ENCODE measurements at regions not wholly inside any gene's neighbourhood (a gene's known extent, or its start where the extent isn't known, plus 50 kb on each side); places are given as distances from the start of the nearest gene placed in this dataset.

DNA sequence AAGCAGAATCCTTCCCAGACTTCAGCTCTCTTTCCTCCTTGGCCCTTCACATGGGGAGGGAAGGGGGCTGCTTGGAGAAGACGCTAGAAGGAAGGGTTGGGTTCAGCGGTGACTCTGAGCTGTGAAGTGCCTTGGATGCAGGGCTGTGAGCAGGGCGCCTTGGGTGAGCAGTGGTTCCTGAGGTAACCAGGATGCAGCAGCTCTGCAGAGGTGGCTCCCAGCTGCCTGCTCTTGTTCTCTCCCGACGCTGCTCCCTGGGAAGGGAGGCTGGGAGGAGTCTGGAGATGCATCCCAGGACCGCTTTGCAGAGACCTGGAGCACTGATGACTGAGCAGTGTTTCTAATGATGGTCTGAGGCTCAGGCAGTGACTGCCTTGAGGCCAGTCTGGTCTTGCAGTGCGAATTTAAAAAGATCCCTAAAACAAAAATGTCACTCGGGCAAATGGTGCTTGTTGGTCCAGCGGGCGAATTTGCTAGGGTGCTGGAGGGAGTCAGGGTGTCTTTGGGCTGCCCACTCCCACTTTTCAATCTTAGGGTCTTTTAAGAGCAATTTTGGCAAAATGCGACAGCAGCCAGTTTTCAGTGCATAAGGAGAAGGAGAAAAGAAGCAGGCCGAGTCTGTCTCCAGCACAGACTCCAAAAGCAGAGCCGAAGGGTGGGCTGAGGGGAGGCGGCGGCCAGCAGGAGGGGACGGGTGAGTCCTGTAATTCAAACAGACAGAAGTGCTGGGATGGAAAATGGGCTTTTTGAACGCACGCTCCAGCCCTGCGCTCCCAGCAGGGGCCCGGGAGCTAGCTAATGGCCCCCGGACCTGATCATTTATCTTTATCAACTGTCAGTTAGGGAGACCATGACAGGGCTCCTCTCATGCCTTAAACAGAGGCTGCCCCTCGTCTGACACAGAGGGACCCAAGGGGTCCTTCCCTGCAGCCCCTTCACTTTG is 191.2 kb upstream of the SHH start:
- TF ChIP-seq, protein P1, sequence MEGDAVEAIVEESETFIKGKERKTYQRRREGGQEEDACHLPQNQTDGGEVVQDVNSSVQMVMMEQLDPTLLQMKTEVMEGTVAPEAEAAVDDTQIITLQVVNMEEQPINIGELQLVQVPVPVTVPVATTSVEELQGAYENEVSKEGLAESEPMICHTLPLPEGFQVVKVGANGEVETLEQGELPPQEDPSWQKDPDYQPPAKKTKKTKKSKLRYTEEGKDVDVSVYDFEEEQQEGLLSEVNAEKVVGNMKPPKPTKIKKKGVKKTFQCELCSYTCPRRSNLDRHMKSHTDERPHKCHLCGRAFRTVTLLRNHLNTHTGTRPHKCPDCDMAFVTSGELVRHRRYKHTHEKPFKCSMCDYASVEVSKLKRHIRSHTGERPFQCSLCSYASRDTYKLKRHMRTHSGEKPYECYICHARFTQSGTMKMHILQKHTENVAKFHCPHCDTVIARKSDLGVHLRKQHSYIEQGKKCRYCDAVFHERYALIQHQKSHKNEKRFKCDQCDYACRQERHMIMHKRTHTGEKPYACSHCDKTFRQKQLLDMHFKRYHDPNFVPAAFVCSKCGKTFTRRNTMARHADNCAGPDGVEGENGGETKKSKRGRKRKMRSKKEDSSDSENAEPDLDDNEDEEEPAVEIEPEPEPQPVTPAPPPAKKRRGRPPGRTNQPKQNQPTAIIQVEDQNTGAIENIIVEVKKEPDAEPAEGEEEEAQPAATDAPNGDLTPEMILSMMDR (conservative IDR thresholded peaks at IDR 0.05; ENCODE audit: low read depth in 2 of 2) = no peak
- TF ChIP-seq EZH2phosphoT487 (IDR thresholded peaks at IDR 0.05; ENCODE audit: unreplicated experiment) (no peak), POLR2AphosphoS5 (IDR thresholded peaks at IDR 0.05; ENCODE audit: low read depth) (no peak), EZH2 (IDR thresholded peaks at IDR 0.05; ENCODE audit: low read depth, unreplicated experiment) (no peak), CREB1 (CRISPR knock-in tag; IDR thresholded peaks at IDR 0.05; ENCODE audit: low read depth) (no peak)
- TF ChIP-seq, protein P2, sequence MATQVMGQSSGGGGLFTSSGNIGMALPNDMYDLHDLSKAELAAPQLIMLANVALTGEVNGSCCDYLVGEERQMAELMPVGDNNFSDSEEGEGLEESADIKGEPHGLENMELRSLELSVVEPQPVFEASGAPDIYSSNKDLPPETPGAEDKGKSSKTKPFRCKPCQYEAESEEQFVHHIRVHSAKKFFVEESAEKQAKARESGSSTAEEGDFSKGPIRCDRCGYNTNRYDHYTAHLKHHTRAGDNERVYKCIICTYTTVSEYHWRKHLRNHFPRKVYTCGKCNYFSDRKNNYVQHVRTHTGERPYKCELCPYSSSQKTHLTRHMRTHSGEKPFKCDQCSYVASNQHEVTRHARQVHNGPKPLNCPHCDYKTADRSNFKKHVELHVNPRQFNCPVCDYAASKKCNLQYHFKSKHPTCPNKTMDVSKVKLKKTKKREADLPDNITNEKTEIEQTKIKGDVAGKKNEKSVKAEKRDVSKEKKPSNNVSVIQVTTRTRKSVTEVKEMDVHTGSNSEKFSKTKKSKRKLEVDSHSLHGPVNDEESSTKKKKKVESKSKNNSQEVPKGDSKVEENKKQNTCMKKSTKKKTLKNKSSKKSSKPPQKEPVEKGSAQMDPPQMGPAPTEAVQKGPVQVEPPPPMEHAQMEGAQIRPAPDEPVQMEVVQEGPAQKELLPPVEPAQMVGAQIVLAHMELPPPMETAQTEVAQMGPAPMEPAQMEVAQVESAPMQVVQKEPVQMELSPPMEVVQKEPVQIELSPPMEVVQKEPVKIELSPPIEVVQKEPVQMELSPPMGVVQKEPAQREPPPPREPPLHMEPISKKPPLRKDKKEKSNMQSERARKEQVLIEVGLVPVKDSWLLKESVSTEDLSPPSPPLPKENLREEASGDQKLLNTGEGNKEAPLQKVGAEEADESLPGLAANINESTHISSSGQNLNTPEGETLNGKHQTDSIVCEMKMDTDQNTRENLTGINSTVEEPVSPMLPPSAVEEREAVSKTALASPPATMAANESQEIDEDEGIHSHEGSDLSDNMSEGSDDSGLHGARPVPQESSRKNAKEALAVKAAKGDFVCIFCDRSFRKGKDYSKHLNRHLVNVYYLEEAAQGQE (IDR thresholded peaks at IDR 0.05; ENCODE audit: unreplicated experiment) = no peak
- TF ChIP-seq, protein P3, sequence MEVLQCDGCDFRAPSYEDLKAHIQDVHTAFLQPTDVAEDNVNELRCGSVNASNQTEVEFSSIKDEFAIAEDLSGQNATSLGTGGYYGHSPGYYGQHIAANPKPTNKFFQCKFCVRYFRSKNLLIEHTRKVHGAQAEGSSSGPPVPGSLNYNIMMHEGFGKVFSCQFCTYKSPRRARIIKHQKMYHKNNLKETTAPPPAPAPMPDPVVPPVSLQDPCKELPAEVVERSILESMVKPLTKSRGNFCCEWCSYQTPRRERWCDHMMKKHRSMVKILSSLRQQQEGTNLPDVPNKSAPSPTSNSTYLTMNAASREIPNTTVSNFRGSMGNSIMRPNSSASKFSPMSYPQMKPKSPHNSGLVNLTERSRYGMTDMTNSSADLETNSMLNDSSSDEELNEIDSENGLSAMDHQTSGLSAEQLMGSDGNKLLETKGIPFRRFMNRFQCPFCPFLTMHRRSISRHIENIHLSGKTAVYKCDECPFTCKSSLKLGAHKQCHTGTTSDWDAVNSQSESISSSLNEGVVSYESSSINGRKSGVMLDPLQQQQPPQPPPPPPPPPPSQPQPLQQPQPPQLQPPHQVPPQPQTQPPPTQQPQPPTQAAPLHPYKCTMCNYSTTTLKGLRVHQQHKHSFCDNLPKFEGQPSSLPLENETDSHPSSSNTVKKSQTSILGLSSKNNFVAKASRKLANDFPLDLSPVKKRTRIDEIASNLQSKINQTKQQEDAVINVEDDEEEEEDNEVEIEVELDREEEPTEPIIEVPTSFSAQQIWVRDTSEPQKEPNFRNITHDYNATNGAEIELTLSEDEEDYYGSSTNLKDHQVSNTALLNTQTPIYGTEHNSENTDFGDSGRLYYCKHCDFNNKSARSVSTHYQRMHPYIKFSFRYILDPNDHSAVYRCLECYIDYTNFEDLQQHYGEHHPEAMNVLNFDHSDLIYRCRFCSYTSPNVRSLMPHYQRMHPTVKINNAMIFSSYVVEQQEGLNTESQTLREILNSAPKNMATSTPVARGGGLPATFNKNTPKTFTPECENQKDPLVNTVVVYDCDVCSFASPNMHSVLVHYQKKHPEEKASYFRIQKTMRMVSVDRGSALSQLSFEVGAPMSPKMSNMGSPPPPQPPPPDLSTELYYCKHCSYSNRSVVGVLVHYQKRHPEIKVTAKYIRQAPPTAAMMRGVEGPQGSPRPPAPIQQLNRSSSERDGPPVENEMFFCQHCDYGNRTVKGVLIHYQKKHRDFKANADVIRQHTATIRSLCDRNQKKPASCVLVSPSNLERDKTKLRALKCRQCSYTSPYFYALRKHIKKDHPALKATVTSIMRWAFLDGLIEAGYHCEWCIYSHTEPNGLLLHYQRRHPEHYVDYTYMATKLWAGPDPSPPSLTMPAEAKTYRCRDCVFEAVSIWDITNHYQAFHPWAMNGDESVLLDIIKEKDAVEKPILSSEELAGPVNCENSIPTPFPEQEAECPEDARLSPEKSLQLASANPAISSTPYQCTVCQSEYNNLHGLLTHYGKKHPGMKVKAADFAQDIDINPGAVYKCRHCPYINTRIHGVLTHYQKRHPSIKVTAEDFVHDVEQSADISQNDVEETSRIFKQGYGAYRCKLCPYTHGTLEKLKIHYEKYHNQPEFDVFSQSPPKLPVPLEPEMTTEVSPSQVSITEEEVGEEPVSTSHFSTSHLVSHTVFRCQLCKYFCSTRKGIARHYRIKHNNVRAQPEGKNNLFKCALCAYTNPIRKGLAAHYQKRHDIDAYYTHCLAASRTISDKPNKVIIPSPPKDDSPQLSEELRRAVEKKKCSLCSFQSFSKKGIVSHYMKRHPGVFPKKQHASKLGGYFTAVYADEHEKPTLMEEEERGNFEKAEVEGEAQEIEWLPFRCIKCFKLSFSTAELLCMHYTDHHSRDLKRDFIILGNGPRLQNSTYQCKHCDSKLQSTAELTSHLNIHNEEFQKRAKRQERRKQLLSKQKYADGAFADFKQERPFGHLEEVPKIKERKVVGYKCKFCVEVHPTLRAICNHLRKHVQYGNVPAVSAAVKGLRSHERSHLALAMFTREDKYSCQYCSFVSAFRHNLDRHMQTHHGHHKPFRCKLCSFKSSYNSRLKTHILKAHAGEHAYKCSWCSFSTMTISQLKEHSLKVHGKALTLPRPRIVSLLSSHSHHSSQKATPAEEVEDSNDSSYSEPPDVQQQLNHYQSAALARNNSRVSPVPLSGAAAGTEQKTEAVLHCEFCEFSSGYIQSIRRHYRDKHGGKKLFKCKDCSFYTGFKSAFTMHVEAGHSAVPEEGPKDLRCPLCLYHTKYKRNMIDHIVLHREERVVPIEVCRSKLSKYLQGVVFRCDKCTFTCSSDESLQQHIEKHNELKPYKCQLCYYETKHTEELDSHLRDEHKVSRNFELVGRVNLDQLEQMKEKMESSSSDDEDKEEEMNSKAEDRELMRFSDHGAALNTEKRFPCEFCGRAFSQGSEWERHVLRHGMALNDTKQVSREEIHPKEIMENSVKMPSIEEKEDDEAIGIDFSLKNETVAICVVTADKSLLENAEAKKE (CRISPR knock-in tag; IDR thresholded peaks at IDR 0.05) = no peak
- TF ChIP-seq, protein P4, sequence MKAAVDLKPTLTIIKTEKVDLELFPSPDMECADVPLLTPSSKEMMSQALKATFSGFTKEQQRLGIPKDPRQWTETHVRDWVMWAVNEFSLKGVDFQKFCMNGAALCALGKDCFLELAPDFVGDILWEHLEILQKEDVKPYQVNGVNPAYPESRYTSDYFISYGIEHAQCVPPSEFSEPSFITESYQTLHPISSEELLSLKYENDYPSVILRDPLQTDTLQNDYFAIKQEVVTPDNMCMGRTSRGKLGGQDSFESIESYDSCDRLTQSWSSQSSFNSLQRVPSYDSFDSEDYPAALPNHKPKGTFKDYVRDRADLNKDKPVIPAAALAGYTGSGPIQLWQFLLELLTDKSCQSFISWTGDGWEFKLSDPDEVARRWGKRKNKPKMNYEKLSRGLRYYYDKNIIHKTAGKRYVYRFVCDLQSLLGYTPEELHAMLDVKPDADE (IDR thresholded peaks at IDR 0.05) = no peak

All from GM23338 (cell line).